HepG2 (cell line): ENCODE measurements at regions not wholly inside any gene's neighbourhood (a gene's known extent, or its start where the extent isn't known, plus 50 kb on each side); places are given as distances from the start of the nearest gene placed in this dataset.

ENCODE experiments used
- ATAC-seq: fragments of 200-7000 bp; cut with Tn5 transposase; 3 replicates; pipeline ENCODE4 v1.9.1; 2020; ENCODE audit warnings: mild to moderate bottlenecking, moderate library complexity
- BruUV-seq: library from RNA; stranded (reverse); fragments of 400-500 nt; replicated peaks from 2 replicates; lab custom pipeline; 2021; lab: Mats Ljungman, UMichigan
- CTCF ChIA-PET: fragments of 300-600 bp; formaldehyde crosslinking; extraction: SDS; loops from one replicate; lab custom pipeline; 2021; ENCODE audit warnings: low total read pairs, inconsistent platforms, low intra/inter-chr PET ratio; lab: Yijun Ruan, JAX
- POLR2A ChIA-PET: fragments of 350-600 bp; sonication (Branson Sonifier 250); formaldehyde crosslinking; loops from one replicate; lab custom pipeline; 2020; ENCODE audit warnings: antibody characterized with exemption, inconsistent platforms; lab: Yijun Ruan, JAX
- DNase-seq: peaks from one replicate; pipeline ENCODE4 v3.0.0-alpha.2; 2015; ENCODE audit warnings: low spot score
- FAIRE-seq: peaks from 3 replicates; lab custom pipeline; 2011; peaks lifted over from hg19 to GRCh38; lab: Jason Lieb, UNC
- H2AFZ ChIP-seq: one replicate; pipeline ENCODE4 v1.6.1; 2011; ENCODE audit warnings: low read length, inconsistent platforms
- H3K27ac ChIP-seq: fragments of 300-600 bp; 3 replicates; pipeline ENCODE4 v1.8.0; 2011; ENCODE audit warnings: mixed run types, mild to moderate bottlenecking, mixed read lengths, low read length, inconsistent platforms; ENCODE audit not compliant: insufficient read depth; ENCODE audit errors: extremely low read length
- H3K27me3 ChIP-seq, 2 experiments: fragments of 200-600 bp in 1 of 2; 2 replicates in 1 of 2; 3 replicates in 1 of 2; pipeline versions ENCODE4 v1.6.0 to v1.8.0; 2011; ENCODE audit warnings: low read length in 2 of 2, mild to moderate bottlenecking in 2 of 2, moderate library complexity in 2 of 2, inconsistent platforms in 1 of 2; ENCODE audit not compliant: insufficient read depth in 2 of 2, control insufficient read depth in 1 of 2
- H3K36me3 ChIP-seq, 2 experiments: fragments of 200-600 bp in 1 of 2; replicated peaks in 1 of 2; 2 replicates in 1 of 2; 3 replicates in 1 of 2; pipeline versions ENCODE4 v1.5.1 to v1.8.0; 2011; ENCODE audit warnings: low read length in 2 of 2, inconsistent platforms in 1 of 2; ENCODE audit not compliant: insufficient read depth in 2 of 2, control insufficient read depth in 1 of 2
- H3K4me1 ChIP-seq: 2 replicates; pipeline ENCODE4 v1.5.1; 2012; ENCODE audit warnings: low read length, inconsistent platforms; ENCODE audit not compliant: insufficient read depth
- H3K4me2 ChIP-seq: 2 replicates; pipeline ENCODE4 v1.6.0; 2011; ENCODE audit warnings: low read depth, low read length, inconsistent platforms
- H3K4me3 ChIP-seq, 3 experiments: fragments of 200-600 bp in 1 of 3; sonication (generic), shearing (Covaris generic) in 1 of 3; replicated peaks in 1 of 3; 2 replicates each; pipeline ENCODE4 v1.5.1; 2011 to 2016; ENCODE audit warnings: low read length in 3 of 3, inconsistent platforms in 2 of 3, low read depth in 2 of 3, mild to moderate bottlenecking in 2 of 3, control low read depth in 1 of 3, mixed read lengths in 1 of 3; ENCODE audit not compliant: insufficient read depth in 1 of 3
- H3K79me2 ChIP-seq: one replicate; pipeline ENCODE4 v1.6.1; 2011; ENCODE audit warnings: low read length, inconsistent platforms; ENCODE audit not compliant: insufficient read depth
- H3K9ac ChIP-seq: 2 replicates; pipeline ENCODE4 v1.6.0; 2011; ENCODE audit warnings: mild to moderate bottlenecking, low read depth, low read length, inconsistent platforms; ENCODE audit not compliant: insufficient read depth
- H3K9me3 ChIP-seq: 2 replicates; pipeline ENCODE4 v1.5.1; 2012; ENCODE audit warnings: mild to moderate bottlenecking, low read length
- H4K20me1 ChIP-seq: 2 replicates; pipeline ENCODE4 v1.6.0; 2011; ENCODE audit warnings: inconsistent platforms, mild to moderate bottlenecking, low read length, moderate library complexity; ENCODE audit not compliant: insufficient read depth
- ATF4 ChIP-seq, 2 experiments: fragments of 450-650 bp in 1 of 2; sonication (generic) in 1 of 2; formaldehyde crosslinking; IDR thresholded peaks; 2 replicates each; pipeline versions ENCODE4 v1.5.0 to v1.8.0; 2020 to 2022; ENCODE audit warnings: mild to moderate bottlenecking in 1 of 2, missing genetic modification reagents in 1 of 2
- CENPBD1 ChIP-seq: sonication (generic); formaldehyde crosslinking; IDR thresholded peaks from 2 replicates; pipeline ENCODE4 v1.8.0; 2022; ENCODE audit warnings: missing genetic modification reagents, low read depth, mild to moderate bottlenecking, borderline replicate concordance
- FOSL1 ChIP-seq: sonication (generic); formaldehyde crosslinking; IDR thresholded peaks from 2 replicates; pipeline ENCODE4 v1.9.0; 2021; ENCODE audit warnings: missing genetic modification reagents, borderline replicate concordance
- HNRNPK ChIP-seq: fragments of 200-400 bp; formaldehyde crosslinking; IDR thresholded peaks from 2 replicates; pipeline ENCODE4 v1.6.1; 2018; ENCODE audit warnings: low read length, low read depth, moderate library complexity, mild to moderate bottlenecking; ENCODE audit not compliant: poor library complexity, severe bottlenecking
- HNRNPLL ChIP-seq: fragments of 200-400 bp; formaldehyde crosslinking; IDR thresholded peaks from 2 replicates; pipeline ENCODE4 v1.6.1; 2017; ENCODE audit warnings: mild to moderate bottlenecking, low read depth, low read length; ENCODE audit not compliant: poor library complexity, severe bottlenecking
- KDM5B ChIP-seq: sonication (generic); formaldehyde crosslinking; IDR thresholded peaks from 2 replicates; pipeline ENCODE4 v1.4.0; 2020; ENCODE audit warnings: missing genetic modification reagents, mild to moderate bottlenecking, borderline replicate concordance
- MLLT10 ChIP-seq: sonication (generic); formaldehyde crosslinking; IDR thresholded peaks from 2 replicates; pipeline ENCODE4 v1.4.0; 2020; ENCODE audit warnings: missing genetic modification reagents
- MZF1 ChIP-seq: sonication (generic); formaldehyde crosslinking; IDR thresholded peaks from 2 replicates; pipeline ENCODE4 v1.8.1; 2023; ENCODE audit warnings: mild to moderate bottlenecking, missing genetic modification reagents, borderline replicate concordance
- NBN ChIP-seq: fragments of 450-650 bp; conservative IDR thresholded peaks from 2 replicates; pipeline ENCODE4 v1.6.1; 2017
- NFYB ChIP-seq: sonication (generic); formaldehyde crosslinking; IDR thresholded peaks from 2 replicates; pipeline ENCODE4 v1.4.0; 2020; ENCODE audit warnings: missing genetic modification reagents
- NFYC ChIP-seq: IDR thresholded peaks from 2 replicates; pipeline ENCODE4 v1.6.1; 2016; ENCODE audit warnings: missing genetic modification reagents, missing compliant biosample characterization
- PHB2 ChIP-seq: fragments of 450-650 bp; IDR thresholded peaks from 2 replicates; pipeline ENCODE4 v1.6.1; 2018; ENCODE audit not compliant: partially characterized antibody
- SUZ12 ChIP-seq: fragments of 150-350 bp; IDR thresholded peaks from 2 replicates; pipeline ENCODE4 v1.6.1; 2014; ENCODE audit warnings: low read depth, low read length
- TP53 ChIP-seq: sonication (generic); formaldehyde crosslinking; conservative IDR thresholded peaks from 2 replicates; pipeline ENCODE4 v1.4.0; 2020; ENCODE audit warnings: missing genetic modification reagents
- ZNF329 ChIP-seq: sonication (generic); formaldehyde crosslinking; IDR thresholded peaks from 2 replicates; pipeline ENCODE4 v1.9.0; 2021; ENCODE audit warnings: low read depth, mild to moderate bottlenecking, missing genetic modification reagents
- ZNF451 ChIP-seq: sonication (generic); formaldehyde crosslinking; IDR thresholded peaks from 2 replicates; pipeline ENCODE4 v1.5.0; 2020; ENCODE audit warnings: mild to moderate bottlenecking, missing genetic modification reagents
- ZNF629 ChIP-seq: sonication (generic); formaldehyde crosslinking; conservative IDR thresholded peaks from 2 replicates; pipeline ENCODE4 v1.5.0; 2020; ENCODE audit warnings: missing genetic modification reagents
- WGBS: methylation state at CpG from one replicate; pipeline ENCODE4 v1.1.6; 2017; ENCODE audit warnings: low lambda C conversion rate; 5-methylcytosine and 5-hydroxymethylcytosine counted together
- in situ Hi-C: cut with HindIII; loops from 2 replicates; pipeline ENCODE4 v1.10.0; 2017; ENCODE audit warnings: low pct_unique_long_range_greater_than_20kb; ENCODE audit not compliant: extremely low pct_ligation_motif_present
- intact Hi-C: fragments of 100-400 bp; cut with micrococcal nuclease; formaldehyde crosslinking; loops from one replicate; pipeline ENCODE4 v1.10.0; 2022; ENCODE audit not compliant: unreplicated experiment
- TF ChIP-seq, protein P1 (sequence below): sonication (generic); formaldehyde crosslinking; IDR thresholded peaks from 2 replicates; pipeline ENCODE4 v1.5.0; 2020; ENCODE audit warnings: missing genetic modification reagents

- H2AFZ ChIP-seq = peak overlapping the region; percentile 77
- H3K4me2 ChIP-seq = peak overlapping the region; percentile 54
- no peaks in the 10 kb centered on the region for H3K79me2 ChIP-seq
- no peaks in the 10 kb centered on the region for H4K20me1 ChIP-seq
- peak; percentile 91 for ATAC-seq
- H3K27me3 ChIP-seq = no peaks in the 10 kb centered on the region
- no peak overlapping the region for H3K27ac ChIP-seq
- intact Hi-C loops = no loop called here
- H3K4me1 ChIP-seq = no peaks in the 10 kb centered on the region
- H3K9ac ChIP-seq = no peak overlapping the region
- TF ChIP-seq NFYB (CRISPR knock-in tag) (peak; percentile 46), NFYC (CRISPR knock-in tag) (peak; percentile 36; the same call in 1 of the 2 replicates), MZF1 (CRISPR knock-in tag) (no peak)
- TF ChIP-seq, all 625 proteins: peak for 2
- FAIRE-seq (no peak), DNase-seq (peak; percentile 21)
- no TSS peak for BruUV-seq
- in situ Hi-C loops = no loop called here
- POLR2A ChIA-PET = no interaction called here
- no peaks in the 10 kb centered on the region for H3K9me3 ChIP-seq
- 7% methylated on average over 4 of the region's 4 CpGs for WGBS
- H3K36me3 ChIP-seq = no peaks in the 10 kb centered on the region
- CTCF ChIA-PET = no interaction called here
- peak overlapping the region in 2 of 3 experiments; percentile 4 to 33; a peak in 2 of 6 replicates for H3K4me3 ChIP-seq
Measured at GRCh38 chr5:29382780-29383179, 1810.7 kb upstream of the CDH6 start.

DNA sequence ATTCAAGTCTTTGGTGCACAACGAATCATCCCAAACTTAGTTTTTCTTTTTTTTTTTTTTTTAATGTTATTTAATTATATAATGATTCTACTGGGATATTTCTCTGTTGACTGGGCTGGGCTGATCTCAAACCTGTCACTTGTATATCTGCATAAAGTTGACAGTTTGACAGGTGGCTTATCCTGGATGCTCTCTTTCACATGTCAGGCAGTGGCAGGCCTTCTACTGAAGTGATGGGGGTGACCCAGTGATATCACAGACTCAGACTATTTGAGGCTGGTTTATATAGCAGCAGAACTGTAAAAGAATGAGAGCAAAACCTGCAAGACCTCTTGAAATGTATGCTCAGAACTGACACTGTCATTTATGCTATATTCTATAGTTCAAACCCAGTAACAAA is 1813.5 kb upstream of the CDH6 start:
- TF ChIP-seq SUZ12 (no peak), TP53 (no peak), FOSL1 (CRISPR knock-in tag) (no peak), MLLT10 (CRISPR knock-in tag) (no peak), ZNF329 (no peak), CENPBD1 (no peak), ATF4 (CRISPR knock-in tag; IDR thresholded peaks at IDR 0.05) (no peak), ZNF451 (CRISPR knock-in tag) (no peak), ZNF629 (CRISPR knock-in tag) (no peak), PHB2 (no peak), HNRNPK (no peak), NBN (no peak), HNRNPLL (no peak), KDM5B (no peak)
- TF ChIP-seq, protein P1, sequence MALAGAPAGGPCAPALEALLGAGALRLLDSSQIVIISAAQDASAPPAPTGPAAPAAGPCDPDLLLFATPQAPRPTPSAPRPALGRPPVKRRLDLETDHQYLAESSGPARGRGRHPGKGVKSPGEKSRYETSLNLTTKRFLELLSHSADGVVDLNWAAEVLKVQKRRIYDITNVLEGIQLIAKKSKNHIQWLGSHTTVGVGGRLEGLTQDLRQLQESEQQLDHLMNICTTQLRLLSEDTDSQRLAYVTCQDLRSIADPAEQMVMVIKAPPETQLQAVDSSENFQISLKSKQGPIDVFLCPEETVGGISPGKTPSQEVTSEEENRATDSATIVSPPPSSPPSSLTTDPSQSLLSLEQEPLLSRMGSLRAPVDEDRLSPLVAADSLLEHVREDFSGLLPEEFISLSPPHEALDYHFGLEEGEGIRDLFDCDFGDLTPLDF = no peak
- Histone ChIP-seq H2AFZ (no peak overlapping the region), H4K20me1 (no peaks in the 10 kb centered on the region), H3K4me2 (no peak overlapping the region), H3K79me2 (no peaks in the 10 kb centered on the region), H3K4me3 (no peak overlapping the region), H3K4me1 (no peaks in the 10 kb centered on the region), H3K36me3 (no peaks in the 10 kb centered on the region), H3K9ac (no peak overlapping the region), H3K9me3 (no peaks in the 10 kb centered on the region), H3K27ac (no peak overlapping the region), H3K27me3 (no peaks in the 10 kb centered on the region)
- no peak for DNase-seq
- ChIA-PET POLR2A (no interaction called here), CTCF (no interaction called here)
- 3% methylated on average over 1 of the region's 1 CpG for WGBS
- in situ Hi-C loops (no loop called here), intact Hi-C loops (no loop called here)
- no peak for ATAC-seq
- no TSS peak for BruUV-seq
- FAIRE-seq = no peak
